ENCODE measurements at regions not wholly inside any gene's neighbourhood (a gene's known extent, or its start where the extent isn't known, plus 50 kb on each side); places are given as distances from the start of the nearest gene placed in this dataset.

DNA sequence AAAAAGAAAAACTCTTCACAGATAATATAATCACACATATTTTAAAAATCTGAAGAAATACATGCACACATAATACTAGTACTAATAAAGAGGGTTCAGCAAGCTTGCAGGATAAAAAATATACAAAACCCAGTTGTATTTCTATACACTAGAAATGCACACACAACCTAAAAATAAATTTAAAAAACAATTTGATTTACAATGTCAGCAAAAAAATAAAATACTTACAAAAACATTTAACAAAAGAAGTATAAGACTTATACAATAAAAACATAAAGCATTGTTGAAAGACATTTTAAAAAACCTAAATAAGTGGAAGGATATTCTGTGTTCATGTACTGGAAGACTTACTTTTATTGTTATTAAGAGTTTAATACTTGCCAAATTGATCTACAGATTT, 81.7 kb upstream of the ALK start:
- TF ChIP-seq POLR2AphosphoS5 (IDR thresholded peaks at IDR 0.05; ENCODE audit: low read depth, low read length), result no peak
- TF ChIP-seq POLR2A (IDR thresholded peaks at IDR 0.05; ENCODE audit: low read depth, low read length), result no peak
